Liver (tissue), 3 donors: ENCODE measurements at regions not wholly inside any gene's neighbourhood (a gene's known extent, or its start where the extent isn't known, plus 50 kb on each side); places are given as distances from the start of the nearest gene placed in this dataset.

Experiments used
- TAF1 ChIP-seq: conservative IDR thresholded peaks from 2 replicates; pipeline ENCODE4 v1.6.1; 2016; ENCODE audit warnings: antibody characterized with exemption, mild to moderate bottlenecking
- YY1 ChIP-seq: IDR thresholded peaks from 2 replicates; pipeline ENCODE4 v1.6.1; 2016; ENCODE audit warnings: antibody characterized with exemption, mild to moderate bottlenecking
- TF ChIP-seq, protein P1 (sequence below): fragments of 150-350 bp; IDR thresholded peaks from 2 replicates; pipeline ENCODE4 v1.5.1; 2017; ENCODE audit warnings: improper control_type of control experiment, low read depth, low read length; ENCODE audit not compliant: missing input control
- donor health status: healthy.
- donor health status: healthy.

DNA sequence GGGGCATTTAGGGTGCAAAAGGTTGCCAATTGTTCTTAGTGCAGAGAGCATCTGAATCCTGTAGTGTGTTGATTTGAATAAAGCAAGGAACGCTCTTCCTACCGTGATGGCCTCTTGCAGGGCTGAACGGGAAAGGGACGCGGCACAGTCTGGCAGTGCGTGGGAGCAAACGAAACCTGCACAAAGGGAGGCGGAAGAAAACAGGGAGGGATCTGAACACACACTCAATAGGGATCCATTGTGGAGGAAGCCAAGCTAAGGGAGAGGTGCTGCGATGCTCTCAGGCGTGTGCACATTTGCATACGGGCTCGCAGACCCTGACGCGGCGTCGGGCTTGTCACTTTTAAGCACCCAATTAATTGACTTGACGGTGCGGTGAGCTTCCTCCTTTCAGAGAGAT is 414.0 kb upstream of the IRX1 start:
- TF ChIP-seq YY1 (no peak), TAF1 (no peak)
- TF ChIP-seq, protein P1, sequence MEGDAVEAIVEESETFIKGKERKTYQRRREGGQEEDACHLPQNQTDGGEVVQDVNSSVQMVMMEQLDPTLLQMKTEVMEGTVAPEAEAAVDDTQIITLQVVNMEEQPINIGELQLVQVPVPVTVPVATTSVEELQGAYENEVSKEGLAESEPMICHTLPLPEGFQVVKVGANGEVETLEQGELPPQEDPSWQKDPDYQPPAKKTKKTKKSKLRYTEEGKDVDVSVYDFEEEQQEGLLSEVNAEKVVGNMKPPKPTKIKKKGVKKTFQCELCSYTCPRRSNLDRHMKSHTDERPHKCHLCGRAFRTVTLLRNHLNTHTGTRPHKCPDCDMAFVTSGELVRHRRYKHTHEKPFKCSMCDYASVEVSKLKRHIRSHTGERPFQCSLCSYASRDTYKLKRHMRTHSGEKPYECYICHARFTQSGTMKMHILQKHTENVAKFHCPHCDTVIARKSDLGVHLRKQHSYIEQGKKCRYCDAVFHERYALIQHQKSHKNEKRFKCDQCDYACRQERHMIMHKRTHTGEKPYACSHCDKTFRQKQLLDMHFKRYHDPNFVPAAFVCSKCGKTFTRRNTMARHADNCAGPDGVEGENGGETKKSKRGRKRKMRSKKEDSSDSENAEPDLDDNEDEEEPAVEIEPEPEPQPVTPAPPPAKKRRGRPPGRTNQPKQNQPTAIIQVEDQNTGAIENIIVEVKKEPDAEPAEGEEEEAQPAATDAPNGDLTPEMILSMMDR, result no peak
